ENCODE measurements at regions not wholly inside any gene's neighbourhood (a gene's known extent, or its start where the extent isn't known, plus 50 kb on each side); places are given as distances from the start of the nearest gene placed in this dataset.

DNA sequence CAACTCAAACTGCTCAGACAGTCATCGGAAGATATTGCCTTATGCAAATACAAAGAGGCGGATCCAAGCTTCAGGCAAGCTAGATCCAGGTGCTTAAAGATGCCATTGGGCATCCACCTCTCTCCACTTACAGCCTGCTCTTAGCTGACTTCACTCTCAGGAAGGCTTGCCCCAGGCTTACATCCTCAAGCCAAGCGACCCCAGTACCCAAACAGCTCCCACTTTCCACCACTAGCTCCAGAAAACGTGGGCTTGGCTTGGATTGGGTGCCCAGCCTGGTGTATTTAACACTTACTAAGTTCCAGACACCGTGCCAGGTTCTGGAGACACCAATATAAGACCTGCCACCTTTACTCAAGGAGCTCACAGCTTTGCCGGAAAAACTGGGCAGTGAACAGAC is 142.1 kb upstream of the VSTM2B start (continued):
- TF ChIP-seq, protein P1, sequence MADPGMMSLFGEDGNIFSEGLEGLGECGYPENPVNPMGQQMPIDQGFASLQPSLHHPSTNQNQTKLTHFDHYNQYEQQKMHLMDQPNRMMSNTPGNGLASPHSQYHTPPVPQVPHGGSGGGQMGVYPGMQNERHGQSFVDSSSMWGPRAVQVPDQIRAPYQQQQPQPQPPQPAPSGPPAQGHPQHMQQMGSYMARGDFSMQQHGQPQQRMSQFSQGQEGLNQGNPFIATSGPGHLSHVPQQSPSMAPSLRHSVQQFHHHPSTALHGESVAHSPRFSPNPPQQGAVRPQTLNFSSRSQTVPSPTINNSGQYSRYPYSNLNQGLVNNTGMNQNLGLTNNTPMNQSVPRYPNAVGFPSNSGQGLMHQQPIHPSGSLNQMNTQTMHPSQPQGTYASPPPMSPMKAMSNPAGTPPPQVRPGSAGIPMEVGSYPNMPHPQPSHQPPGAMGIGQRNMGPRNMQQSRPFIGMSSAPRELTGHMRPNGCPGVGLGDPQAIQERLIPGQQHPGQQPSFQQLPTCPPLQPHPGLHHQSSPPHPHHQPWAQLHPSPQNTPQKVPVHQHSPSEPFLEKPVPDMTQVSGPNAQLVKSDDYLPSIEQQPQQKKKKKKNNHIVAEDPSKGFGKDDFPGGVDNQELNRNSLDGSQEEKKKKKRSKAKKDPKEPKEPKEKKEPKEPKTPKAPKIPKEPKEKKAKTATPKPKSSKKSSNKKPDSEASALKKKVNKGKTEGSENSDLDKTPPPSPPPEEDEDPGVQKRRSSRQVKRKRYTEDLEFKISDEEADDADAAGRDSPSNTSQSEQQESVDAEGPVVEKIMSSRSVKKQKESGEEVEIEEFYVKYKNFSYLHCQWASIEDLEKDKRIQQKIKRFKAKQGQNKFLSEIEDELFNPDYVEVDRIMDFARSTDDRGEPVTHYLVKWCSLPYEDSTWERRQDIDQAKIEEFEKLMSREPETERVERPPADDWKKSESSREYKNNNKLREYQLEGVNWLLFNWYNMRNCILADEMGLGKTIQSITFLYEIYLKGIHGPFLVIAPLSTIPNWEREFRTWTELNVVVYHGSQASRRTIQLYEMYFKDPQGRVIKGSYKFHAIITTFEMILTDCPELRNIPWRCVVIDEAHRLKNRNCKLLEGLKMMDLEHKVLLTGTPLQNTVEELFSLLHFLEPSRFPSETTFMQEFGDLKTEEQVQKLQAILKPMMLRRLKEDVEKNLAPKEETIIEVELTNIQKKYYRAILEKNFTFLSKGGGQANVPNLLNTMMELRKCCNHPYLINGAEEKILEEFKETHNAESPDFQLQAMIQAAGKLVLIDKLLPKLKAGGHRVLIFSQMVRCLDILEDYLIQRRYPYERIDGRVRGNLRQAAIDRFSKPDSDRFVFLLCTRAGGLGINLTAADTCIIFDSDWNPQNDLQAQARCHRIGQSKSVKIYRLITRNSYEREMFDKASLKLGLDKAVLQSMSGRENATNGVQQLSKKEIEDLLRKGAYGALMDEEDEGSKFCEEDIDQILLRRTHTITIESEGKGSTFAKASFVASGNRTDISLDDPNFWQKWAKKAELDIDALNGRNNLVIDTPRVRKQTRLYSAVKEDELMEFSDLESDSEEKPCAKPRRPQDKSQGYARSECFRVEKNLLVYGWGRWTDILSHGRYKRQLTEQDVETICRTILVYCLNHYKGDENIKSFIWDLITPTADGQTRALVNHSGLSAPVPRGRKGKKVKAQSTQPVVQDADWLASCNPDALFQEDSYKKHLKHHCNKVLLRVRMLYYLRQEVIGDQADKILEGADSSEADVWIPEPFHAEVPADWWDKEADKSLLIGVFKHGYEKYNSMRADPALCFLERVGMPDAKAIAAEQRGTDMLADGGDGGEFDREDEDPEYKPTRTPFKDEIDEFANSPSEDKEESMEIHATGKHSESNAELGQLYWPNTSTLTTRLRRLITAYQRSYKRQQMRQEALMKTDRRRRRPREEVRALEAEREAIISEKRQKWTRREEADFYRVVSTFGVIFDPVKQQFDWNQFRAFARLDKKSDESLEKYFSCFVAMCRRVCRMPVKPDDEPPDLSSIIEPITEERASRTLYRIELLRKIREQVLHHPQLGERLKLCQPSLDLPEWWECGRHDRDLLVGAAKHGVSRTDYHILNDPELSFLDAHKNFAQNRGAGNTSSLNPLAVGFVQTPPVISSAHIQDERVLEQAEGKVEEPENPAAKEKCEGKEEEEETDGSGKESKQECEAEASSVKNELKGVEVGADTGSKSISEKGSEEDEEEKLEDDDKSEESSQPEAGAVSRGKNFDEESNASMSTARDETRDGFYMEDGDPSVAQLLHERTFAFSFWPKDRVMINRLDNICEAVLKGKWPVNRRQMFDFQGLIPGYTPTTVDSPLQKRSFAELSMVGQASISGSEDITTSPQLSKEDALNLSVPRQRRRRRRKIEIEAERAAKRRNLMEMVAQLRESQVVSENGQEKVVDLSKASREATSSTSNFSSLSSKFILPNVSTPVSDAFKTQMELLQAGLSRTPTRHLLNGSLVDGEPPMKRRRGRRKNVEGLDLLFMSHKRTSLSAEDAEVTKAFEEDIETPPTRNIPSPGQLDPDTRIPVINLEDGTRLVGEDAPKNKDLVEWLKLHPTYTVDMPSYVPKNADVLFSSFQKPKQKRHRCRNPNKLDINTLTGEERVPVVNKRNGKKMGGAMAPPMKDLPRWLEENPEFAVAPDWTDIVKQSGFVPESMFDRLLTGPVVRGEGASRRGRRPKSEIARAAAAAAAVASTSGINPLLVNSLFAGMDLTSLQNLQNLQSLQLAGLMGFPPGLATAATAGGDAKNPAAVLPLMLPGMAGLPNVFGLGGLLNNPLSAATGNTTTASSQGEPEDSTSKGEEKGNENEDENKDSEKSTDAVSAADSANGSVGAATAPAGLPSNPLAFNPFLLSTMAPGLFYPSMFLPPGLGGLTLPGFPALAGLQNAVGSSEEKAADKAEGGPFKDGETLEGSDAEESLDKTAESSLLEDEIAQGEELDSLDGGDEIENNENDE (IDR thresholded peaks at IDR 0.05; ENCODE audit: insufficient replicate concordance, low read length): no peak
- no peak for TF ChIP-seq GTF2F1 (IDR thresholded peaks at IDR 0.05; ENCODE audit: borderline replicate concordance, low read depth, low read length)
- no peak for TF ChIP-seq SUZ12 (IDR thresholded peaks at IDR 0.05; ENCODE audit: low read length)
